Lower leg skin (tissue), 3 donors: ENCODE measurements at regions not wholly inside any gene's neighbourhood (a gene's known extent, or its start where the extent isn't known, plus 50 kb on each side); places are given as distances from the start of the nearest gene placed in this dataset.

Experiments
- POLR2A ChIP-seq, 2 donors: fragments of 450-650 bp; IDR thresholded peaks; one replicate each; pipeline ENCODE4 v1.6.1; 2016 to 2017; ENCODE audit warnings: antibody characterized with exemption in 2 of 2, mild to moderate bottlenecking in 1 of 2, moderate library complexity in 1 of 2
- TF ChIP-seq, protein P1 (sequence below), 3 donors: fragments of 450-650 bp; IDR thresholded peaks; one replicate each; pipeline ENCODE4 v1.5.1; 2016; ENCODE audit warnings: antibody characterized with exemption in 3 of 3, mild to moderate bottlenecking in 3 of 3, moderate library complexity in 2 of 3

DNA sequence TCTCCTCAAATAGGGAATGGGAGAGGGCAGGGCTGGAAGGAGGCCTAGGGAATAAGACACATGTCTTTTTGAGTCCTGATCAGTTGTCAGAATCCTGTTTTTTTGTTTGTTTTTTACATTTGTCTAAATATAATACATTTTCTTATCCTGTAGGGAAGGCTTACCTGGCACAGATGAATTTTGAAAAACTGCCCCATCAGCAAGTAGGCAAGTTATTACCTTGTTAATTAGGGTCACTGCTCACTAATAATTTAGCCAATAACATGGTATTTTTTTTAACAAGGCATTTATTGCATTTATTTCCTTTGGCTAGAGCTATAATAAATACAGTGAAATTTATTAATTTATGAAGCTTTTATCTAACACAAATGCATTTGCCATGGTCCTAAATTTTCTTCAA is 423.2 kb upstream of the ONECUT1 start:
- TF ChIP-seq, protein P1, sequence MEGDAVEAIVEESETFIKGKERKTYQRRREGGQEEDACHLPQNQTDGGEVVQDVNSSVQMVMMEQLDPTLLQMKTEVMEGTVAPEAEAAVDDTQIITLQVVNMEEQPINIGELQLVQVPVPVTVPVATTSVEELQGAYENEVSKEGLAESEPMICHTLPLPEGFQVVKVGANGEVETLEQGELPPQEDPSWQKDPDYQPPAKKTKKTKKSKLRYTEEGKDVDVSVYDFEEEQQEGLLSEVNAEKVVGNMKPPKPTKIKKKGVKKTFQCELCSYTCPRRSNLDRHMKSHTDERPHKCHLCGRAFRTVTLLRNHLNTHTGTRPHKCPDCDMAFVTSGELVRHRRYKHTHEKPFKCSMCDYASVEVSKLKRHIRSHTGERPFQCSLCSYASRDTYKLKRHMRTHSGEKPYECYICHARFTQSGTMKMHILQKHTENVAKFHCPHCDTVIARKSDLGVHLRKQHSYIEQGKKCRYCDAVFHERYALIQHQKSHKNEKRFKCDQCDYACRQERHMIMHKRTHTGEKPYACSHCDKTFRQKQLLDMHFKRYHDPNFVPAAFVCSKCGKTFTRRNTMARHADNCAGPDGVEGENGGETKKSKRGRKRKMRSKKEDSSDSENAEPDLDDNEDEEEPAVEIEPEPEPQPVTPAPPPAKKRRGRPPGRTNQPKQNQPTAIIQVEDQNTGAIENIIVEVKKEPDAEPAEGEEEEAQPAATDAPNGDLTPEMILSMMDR (IDR thresholded peaks at IDR 0.05) = no peak
- no peak for TF ChIP-seq POLR2A (IDR thresholded peaks at IDR 0.05)
